NCI-H510A treated with DMSO at 0.1 percent for 48 hours (cell line): ENCODE measurements at regions not wholly inside any gene's neighbourhood (a gene's known extent, or its start where the extent isn't known, plus 50 kb on each side); places are given as distances from the start of the nearest gene placed in this dataset.
"Not testable (repeated sequence)": the region's sequence is repeated elsewhere in the genome, so short reads cannot be mapped to it uniquely, and the experiment has no call there.

Experiments
- DNase-seq: peaks from one replicate; lab custom pipeline; 2025; lab: John Stamatoyannopoulos, UW

DNA sequence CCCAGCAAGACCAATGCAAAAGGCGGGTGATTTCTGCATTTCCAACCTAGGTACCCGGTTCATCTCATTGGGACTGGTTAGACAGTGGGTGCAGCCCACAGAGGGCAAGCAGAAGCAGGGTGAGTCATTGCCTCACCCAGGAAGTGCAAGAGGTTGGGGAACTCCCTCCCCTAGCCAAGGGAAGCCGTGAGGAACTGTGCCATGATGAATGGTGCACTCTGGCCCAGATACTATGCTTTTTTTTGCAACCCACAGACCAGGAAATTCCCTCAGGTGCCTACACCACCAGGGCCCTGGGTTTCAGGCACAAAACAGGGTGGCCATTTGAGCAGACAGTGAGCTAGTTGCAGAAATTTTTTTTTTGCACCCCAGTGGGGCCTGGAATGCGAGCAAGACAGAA lies 662.6 kb upstream of the ACVR2A start:
- DNase-seq: no peak

DNA sequence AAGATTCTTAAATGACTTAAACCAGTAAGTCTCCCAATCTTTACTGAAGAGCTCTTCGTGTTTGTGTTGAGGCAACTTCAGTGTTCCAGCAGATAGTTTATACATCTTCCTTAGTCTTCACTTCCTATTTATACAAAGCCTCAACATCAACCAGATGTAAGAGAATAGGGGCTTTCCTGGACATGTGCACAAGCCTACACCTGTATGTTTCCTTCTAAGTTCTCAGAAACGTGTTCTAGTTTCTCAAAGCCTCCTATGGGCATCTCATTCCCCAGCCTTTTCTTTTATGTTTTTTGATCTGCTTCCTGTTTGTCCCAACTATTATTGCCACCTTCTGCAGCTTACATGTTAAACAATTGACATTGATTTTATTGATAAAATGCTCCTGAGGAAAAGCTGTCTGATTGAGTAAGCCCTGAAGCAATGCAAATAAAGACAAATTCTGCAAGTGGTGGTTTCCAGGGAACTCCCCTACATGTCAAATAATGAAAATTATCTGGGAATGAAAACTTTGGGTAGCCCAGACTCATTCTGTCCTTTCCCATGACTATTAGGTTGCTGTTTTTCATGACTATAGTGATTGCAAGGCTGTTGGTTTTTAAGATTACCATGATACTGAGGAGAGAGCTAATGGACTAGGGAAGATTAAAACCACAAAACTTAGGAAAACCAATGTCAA lies 663.3 kb upstream of the ACVR2A start:
- no peak for DNase-seq

DNA sequence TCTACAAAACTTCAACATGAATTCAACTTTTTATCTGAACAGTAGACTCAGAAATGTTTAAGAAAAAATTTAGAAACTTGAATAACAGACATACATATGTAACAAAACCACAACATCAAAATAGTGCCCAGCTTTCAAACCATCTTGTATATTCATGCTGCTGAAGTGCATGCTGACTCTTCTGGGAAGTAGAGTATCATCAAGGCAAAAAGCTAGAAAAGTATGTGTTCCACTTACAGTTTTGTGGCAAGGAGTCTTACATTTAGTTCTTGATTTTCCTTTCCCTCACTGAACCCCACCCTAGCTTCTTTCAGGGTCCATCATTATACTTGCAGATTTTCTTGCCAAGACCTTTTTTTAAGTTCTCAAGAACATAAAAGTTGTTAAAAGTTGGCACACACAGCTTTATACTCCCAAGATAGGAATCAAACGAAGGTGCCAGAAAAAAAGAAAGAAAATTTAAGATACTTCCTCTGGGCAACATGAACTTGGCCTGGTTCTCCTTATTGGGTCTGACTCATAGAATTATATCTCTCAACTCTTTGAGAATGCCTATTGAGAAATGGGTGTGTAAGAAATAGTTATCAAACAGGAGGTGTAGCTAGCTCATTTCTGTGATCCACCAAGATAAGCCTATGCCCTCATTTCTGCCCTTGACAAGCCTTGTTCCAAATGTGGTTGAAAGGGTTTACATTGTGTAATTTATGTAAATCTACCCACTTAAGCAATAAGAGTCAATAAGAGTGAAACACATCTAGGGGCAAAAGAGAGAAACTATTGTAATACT lies 667.6 kb upstream of the ACVR2A start:
- DNase-seq: no peak

DNA sequence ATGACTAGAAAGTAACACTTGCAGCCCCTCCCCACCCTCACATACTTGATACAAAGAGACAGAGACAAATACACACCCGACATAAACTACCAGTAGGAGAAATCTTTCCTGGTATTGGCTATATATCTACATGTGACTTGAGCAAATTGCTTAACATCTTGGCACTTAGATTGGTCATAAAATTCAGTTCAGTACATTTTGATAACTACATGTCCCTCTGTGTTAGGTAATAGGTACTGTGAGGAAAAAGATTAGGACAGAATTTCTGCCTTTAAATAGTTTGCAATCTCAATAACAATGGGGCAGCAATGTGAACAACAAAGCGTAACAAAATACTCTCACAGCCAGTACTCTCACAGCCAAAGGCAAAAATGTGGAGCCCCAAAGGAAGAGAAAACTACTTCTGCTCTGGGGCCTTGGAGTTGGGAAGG lies 670.0 kb upstream of the ACVR2A start:
- no peak for DNase-seq

DNA sequence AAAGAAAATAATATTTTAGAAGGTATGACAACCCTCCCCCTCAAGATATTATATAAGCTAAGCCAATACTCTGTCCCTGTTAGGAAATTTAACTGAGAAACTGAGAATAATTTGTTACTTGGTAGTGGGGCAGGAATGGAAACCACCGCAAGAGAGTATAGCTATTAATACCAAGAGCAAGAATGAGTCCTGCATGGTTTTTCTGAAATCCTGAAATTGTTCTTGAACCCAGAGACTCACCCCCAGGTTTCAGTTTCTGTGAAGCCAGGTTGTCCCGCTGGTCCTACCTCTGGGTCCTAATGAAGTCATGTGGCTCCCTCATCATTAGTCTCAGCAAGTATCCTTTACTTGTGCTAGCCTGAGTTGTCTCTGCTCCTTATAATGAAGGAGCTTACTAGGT lies 671.0 kb upstream of the ACVR2A start:
- DNase-seq: no peak

DNA sequence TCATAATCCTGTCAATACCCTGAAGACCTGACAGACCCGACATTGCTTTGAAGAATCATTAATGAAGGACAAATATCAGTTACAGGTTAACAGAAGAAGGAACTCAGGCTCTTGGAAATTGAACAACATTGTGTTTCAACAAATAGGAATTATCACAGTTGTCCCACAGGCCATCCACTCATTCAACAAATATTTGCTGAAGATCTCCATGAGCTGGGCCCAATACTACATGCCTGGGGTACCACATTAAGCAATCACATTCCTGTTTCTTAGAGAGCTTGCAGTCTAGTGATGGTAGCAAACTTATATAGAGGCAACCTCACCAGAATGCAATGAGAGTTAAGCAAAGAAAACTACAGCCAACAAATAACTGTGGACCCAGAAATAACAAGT lies 671.6 kb upstream of the ACVR2A start:
- DNase-seq: no peak

DNA sequence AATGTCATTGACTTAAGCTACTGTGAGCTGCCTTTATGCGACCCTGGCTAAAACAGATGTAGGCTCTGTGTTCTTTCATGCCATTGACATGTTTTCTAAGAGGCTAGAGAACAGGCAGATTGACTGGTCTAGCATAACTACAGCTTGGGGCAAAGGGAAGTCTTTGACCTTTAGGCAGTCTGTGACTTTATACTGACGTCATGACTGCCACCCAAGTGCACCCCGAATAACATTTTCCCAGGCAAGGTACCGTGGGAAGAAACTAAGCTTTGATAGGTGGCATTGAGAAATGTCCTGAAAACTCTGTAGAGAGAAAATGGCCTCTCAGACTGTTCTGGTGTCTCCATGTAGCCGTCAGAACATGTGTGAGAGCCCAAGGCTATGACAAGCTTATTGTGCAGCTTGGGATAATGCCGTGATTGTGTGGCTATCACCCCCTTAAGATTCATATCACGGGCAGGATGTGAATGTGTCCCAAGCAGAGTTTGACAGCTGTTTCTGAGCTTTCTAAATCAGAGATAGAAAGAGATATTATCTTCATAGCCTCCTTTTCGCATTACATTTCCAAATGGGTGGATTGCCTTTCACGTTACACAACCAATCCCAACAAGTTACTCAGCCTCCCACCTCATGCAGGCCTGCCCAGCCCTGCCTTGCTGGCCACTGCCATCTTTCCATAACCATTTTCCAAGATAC lies 672.2 kb upstream of the ACVR2A start:
- DNase-seq: no peak

DNA sequence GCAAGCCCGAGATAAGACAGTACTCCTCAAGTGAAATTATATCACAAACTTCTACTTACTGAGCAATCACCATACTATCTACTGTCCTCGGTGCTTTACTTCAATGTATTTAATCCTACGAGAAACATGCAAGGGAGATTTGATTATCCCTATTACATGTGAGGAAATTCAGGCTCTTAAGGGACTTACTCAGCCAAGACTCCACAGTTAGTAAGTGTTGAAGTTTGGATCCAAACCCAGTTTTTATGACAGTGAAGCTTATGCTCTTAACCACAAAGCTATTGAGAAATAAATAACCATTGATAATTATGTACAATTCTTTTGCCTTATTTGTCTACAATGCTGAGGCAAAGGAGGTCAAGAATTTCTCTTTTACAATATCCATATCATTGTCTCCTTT lies 672.9 kb upstream of the ACVR2A start:
- no peak for DNase-seq

DNA sequence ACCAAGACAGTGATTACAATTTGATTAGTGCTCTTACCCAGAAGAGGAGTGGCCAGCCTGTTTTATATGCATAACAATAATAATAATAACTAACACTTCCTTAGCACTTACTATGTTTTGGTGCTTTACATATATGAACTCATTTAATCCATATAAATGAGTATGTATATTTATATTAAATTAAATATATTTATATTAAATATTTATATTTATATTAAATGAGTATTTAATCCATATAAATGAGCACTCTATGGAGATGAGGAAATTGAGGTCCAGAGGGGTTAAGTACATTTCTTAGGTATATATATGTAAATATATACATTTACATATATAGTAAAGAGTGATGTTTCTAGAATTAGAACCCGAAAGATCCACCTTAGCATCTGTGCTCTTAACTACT lies 673.9 kb upstream of the ACVR2A start:
- no peak for DNase-seq

DNA sequence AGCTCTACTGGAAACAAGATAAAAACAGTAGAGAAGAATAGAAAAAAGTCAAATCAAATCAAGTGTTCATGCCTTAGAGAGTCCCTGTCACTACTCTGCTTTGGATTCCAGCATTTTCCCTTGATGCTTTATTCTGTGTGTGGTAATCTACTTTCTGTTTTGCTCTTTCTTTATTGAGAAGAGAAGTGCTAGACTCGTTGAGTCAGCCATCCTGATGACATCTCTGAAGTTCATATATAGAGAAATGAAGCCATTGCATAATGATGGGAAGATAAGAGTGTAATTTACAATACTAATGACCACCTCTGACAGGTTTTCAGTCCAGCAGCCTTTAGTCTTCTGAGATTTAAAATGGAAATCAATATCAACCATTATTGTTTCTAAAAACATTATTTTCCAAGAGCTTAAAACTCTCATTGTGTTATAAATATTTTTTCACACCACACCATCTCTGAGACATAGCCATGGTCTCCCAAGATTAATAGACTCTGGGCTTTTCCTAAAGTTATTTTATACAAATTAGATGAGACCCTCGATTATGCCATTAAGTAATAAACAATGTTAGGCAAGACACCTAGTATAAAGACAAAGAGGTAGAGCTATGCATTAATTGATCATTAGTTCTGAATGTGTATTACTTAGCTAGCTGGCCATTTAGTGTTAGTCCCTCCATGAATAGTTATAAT lies 679.0 kb upstream of the ACVR2A start:
- DNase-seq: no peak

DNA sequence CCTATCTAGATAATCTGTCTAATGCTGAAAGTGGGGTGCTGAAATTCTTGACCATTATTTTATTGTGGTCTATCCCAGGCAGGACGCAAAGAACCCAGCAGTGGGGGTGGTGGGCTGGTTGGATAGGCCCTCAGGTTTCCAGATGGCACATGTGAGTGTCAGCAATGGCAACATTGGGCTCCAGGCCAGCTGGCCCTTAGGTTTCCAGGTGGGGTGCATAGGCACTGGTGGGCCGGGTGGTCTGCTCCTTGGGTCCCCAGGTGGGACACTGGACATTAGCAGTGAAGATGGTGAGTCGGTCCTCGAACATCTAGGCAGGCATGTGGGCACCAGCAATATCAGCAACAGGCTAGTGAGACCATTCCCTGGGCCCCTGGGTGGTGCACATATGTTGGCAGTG lies 680.3 kb upstream of the ACVR2A start:
- DNase-seq: no peak

DNA sequence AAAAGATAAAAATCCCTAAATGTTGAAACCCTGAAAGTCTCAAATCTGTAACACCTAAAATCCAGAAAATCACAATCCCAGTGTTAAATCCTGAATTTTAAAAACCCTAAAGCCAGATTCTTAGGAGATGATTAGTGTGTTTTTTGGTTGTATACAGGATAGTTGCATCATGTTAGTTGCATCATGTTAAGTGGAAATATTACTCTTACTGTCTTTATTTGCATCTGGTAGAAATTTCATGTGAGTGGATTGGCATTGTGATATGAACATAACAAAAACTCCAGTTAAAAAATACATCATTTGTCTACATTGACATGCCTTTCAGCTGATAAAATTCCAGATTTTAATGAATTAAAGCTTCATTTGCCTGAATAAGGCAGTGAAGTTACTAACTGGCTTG lies 683.1 kb upstream of the ACVR2A start:
- DNase-seq: no peak

DNA sequence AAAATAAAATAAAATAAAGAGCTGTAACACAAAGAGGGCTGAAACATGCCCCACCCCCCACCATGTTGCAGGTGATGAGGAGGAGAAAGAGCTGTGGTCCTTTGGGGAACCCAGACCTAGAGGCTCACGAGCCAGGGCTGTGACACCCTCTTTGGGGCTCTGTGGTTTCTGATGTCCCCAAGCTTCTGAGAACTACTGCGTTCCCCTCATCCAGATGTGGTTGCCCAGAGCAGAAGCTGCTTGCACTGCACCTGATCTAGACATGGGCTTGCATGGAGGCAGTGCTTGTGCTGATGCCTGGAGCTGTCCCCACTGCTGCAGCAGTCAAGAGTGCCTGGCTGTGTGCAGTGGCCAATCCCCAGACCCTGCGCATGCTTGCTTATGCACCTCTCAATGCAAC lies 687.9 kb upstream of the ACVR2A start:
- DNase-seq: no peak

DNA sequence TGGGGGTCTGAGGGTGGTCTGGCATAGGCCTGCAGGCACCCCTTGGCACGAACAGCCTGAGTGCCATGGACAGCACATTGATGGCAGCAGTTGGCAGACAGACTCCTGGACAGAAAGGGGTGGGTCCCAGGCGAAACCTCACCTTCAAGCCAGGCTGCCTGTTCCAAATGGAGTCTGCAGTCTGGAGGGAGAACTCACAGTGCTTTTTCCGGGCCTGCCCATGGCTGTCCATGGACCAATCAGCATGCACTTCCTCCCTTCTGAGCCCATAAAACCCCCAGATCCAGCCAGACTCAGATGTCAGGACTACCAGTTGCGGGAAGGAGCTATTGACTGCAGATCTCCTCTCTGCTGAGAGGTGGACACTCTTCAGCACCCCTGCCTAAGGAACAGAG lies 694.6 kb upstream of the ACVR2A start:
- DNase-seq: no peak

DNA sequence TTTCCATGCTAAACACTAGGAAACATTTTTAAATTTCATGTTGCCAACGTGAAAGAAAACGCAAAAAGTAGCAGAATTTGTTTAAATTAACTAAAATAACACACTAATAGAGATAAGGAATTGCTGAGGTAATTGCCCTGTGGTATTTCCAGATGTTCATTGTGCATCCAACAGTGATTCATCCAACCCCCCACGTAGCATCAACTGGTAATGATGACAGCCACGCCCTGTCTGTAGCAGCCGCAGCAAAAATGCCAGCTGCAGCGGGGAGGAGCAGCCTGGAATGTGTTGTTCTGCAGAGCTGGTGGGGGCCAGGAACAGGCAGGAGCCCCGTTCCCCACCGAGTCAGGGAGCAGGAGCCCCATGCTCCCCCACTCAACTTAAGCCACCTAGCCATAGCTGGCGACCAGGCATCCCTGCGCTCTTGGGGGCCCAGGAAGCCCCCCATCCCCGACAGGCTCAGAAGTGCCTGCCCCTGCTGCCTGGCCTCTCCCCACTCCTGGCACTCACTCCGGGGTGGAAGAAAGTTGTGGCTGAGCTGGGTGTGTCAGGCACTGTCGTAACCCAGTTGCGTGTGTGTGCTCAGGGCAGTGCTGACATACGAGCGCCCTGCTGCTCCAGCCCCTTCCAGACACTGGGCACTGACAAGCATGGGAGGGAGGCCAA lies 695.1 kb upstream of the ACVR2A start:
- DNase-seq: no peak

DNA sequence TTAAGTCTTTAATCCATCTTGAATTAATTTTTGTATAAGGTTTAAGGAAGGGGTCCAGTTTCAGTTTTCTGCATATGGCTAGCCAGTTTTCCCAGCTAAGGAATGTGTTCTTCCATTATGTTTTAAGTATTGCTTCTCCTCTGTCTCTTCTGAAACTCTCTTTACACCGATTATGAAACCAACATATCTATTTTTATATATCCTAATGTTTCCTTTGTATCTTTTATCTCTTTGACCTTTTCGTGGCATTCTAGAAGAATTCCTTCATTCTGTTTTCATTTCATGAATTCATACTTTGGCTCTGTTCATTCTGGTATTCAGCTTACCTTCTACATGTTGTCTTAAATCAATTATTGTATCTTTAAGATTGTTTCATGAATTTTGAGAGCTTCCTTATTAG lies 697.0 kb upstream of the ACVR2A start:
- no peak for DNase-seq

DNA sequence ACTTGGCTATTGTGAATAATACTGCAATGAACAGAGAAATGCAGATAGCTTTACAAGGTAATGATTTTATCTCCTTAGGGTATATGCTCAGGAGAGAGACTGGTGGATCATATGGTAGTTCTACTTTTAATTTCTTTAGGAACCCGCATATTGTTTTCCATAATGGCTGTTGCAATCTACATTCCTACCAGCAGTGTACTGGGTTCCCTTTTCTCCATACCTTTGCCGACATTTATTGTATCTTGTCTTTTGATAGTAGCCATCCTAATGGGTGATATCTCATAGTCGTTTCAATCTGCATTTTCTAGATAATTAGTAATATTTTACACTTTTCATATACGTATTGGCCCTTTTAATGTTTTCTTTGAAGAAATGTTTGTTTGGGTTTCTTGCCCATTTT lies 702.9 kb upstream of the ACVR2A start:
- DNase-seq: no peak

DNA sequence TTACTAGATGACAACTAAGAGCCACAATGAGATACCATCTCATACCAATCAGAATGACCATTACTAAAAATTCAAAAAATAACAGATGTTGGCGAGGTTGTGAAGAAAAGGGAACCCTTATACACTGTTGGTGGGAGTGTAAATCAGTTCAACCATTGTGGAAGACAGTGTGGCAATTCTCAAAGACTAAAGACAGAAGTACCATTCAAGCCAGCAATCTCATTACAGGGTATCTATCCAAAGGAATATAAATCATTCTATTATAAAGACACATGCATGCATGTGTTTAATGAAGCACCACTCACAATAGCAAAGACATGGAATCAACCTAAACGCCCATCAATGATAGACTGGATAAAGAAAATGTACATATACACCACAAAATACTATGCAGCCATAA lies 705.1 kb upstream of the ACVR2A start:
- DNase-seq: not testable (repeated sequence)

DNA sequence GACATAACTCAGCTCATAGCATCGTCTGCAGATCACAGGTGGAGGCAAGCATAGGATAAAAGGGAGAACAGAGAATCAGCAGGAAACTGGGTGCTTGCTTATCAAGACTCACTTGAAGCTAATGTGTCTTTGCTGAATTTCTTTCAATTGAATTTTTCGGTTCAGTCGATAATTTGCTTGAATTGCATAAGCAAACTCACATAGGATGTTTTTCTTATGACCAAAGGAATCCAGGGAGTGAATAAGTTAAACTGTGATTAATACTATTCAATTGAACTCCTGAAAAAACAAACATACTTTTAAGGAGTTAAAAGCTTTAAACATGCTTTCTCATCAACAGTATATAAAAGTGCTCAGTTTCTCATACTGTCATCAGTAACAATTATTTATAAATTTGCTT lies 707.1 kb upstream of the ACVR2A start:
- no peak for DNase-seq

DNA sequence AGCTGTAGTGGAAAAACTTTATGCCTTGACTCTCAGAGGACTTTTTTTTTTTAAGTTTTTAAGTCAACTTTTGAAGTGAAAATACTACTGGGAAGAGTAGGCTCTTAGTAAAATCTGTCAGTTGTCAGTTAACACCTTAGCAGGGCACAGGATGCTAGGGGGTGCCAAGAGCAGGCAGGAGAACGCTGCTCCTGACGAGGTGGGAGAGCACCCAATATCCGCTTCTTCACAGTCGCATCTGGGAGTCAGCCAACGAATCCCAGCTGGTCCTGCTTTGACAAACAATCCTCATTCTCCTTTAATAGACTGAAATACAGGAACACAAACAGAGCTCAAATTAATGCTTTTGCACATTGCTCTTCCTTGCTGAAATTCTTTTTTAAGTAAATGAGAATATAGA lies 709.5 kb upstream of the ACVR2A start:
- DNase-seq: no peak

DNA sequence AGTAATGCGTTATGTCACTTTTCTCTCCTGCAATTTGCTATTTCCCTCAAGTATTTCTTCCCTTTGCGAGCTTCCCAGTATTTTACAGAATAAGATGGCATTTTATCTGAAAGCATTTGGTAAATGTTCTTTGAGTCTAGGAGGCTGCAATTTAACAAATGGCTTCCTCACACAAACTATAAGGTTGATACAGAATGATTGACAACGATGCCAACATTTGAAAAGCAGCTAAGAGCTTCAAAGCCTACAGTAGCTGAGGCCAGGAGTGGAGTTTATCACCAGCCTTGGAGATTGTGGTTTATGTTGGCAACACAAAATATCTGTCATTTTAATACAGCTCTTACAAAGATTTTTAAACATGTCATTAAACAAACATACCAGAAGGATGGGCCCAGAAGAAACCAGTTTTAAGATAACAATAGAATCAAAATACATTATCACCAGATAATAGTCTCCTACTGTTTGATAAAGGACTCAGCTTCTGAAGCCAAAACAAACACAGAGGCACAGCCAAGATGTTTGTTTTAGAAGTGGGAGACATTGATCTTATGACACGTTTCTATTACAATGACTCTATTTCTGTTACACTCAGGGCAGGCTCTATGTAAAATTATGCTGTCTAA lies 711.4 kb upstream of the ACVR2A start:
- DNase-seq: no peak

DNA sequence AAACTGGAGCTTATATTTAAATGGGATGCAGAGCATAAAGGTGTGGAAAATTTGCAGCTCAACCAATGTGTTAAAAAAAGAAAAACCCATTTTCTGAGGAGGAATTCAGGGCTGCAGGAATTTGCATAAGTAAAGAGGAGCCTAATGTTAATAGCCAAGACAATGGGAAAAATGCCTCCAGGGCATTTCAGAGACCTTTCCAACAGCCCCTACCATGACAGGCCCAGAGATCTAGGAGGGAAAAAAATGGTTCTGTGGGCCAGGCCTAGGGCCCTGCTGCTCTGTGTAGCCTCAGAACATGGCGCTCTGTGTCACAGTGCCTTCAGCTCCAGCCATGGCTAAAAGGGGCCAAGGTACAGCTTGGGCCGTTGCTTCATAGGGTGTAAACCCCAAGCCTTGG lies 719.7 kb upstream of the ACVR2A start:
- no peak for DNase-seq
